ENCODE measurements at regions not wholly inside any gene's neighbourhood (a gene's known extent, or its start where the extent isn't known, plus 50 kb on each side); places are given as distances from the start of the nearest gene placed in this dataset.

- no peaks in the 10 kb centered on the region for H3K9me3 Mint-ChIP-seq
Measured at GRCh38 chr2:118718921-118719320, 128.5 kb downstream of the EN1 start.

GRCh38 chr2:118716102-118716501 lies 131.3 kb downstream of the EN1 start:
- Mint-ChIP-seq H3K4me3 (no peak overlapping the region), H3K27me3 (ENCODE audit: insufficient read depth, low read depth) (peaks cover 5% of the 10 kb centered on the region), H3K27ac (no peak overlapping the region), H3K36me3 (no peaks in the 10 kb centered on the region), H3K9me3 (no peaks in the 10 kb centered on the region), H3K4me1 (peaks cover 7% of the 10 kb centered on the region)
- Histone ChIP-seq H3K4me2 (no peak overlapping the region), H3F3A (ENCODE audit: low read depth) (no peaks in the 10 kb centered on the region), H2AFZ (replicated peaks) (no peak overlapping the region), H3K36me3 (no peaks in the 10 kb centered on the region), H3K79me2 (ENCODE audit: low read depth) (no peaks in the 10 kb centered on the region), H3K9ac (no peak overlapping the region), H3K27me3 (no peaks in the 10 kb centered on the region), H3K9me3 (ENCODE audit: low read depth) (no peaks in the 10 kb centered on the region), H3K4me3 (no peak overlapping the region), H3K4me1 (no peaks in the 10 kb centered on the region), H3K27ac (no peak overlapping the region), H4K20me1 (ENCODE audit: low read depth) (no peaks in the 10 kb centered on the region)
- DNase-seq (ENCODE audit: low spot score), result no peak
- TF ChIP-seq CTCF (IDR thresholded peaks at IDR 0.05) (no peak), EZH2phosphoT487 (IDR thresholded peaks at IDR 0.05) (no peak), EZH2 (IDR thresholded peaks at IDR 0.05) (no peak)

More at GRCh38 chr2:118718921-118719320, 128.5 kb downstream of the EN1 start:
- peaks cover 5% of the 10 kb centered on the region for H3K27me3 Mint-ChIP-seq (ENCODE audit: insufficient read depth, low read depth)
- Histone ChIP-seq H3K27ac (no peak overlapping the region), H3K4me2 (no peak overlapping the region), H3K4me1 (no peaks in the 10 kb centered on the region), H4K20me1 (ENCODE audit: low read depth) (no peaks in the 10 kb centered on the region), H3K27me3 (no peaks in the 10 kb centered on the region), H3K79me2 (ENCODE audit: low read depth) (no peaks in the 10 kb centered on the region), H3K36me3 (no peaks in the 10 kb centered on the region), H3F3A (ENCODE audit: low read depth) (no peaks in the 10 kb centered on the region), H3K9me3 (ENCODE audit: low read depth) (no peaks in the 10 kb centered on the region), H3K9ac (no peak overlapping the region), H3K4me3 (no peak overlapping the region), H2AFZ (replicated peaks) (no peak overlapping the region)
- H3K4me1 Mint-ChIP-seq, result peaks cover 7% of the 10 kb centered on the region
- no peak for DNase-seq (ENCODE audit: low spot score)
- TF ChIP-seq EZH2phosphoT487 (IDR thresholded peaks at IDR 0.05), result no peak
- no peak for TF ChIP-seq EZH2 (IDR thresholded peaks at IDR 0.05)
- TF ChIP-seq CTCF (IDR thresholded peaks at IDR 0.05), result no peak
- no peak overlapping the region for H3K27ac Mint-ChIP-seq
- H3K36me3 Mint-ChIP-seq, result no peaks in the 10 kb centered on the region
- no peak overlapping the region for H3K4me3 Mint-ChIP-seq

GRCh38 chr2:118714118-118714517 lies 133.3 kb downstream of the EN1 start:
- peaks cover 8% of the 10 kb centered on the region for H3K4me1 Mint-ChIP-seq
- Histone ChIP-seq H2AFZ (replicated peaks) (no peak overlapping the region), H3K27ac (no peak overlapping the region), H3K4me1 (no peaks in the 10 kb centered on the region), H3K79me2 (ENCODE audit: low read depth) (no peaks in the 10 kb centered on the region), H3K9me3 (ENCODE audit: low read depth) (no peaks in the 10 kb centered on the region), H4K20me1 (ENCODE audit: low read depth) (no peaks in the 10 kb centered on the region), H3K4me2 (no peak overlapping the region), H3K4me3 (no peak overlapping the region), H3K27me3 (no peaks in the 10 kb centered on the region), H3K36me3 (no peaks in the 10 kb centered on the region), H3F3A (ENCODE audit: low read depth) (no peaks in the 10 kb centered on the region), H3K9ac (no peak overlapping the region)
- no peak overlapping the region for H3K4me3 Mint-ChIP-seq
- DNase-seq (ENCODE audit: low spot score), result no peak
- TF ChIP-seq EZH2 (IDR thresholded peaks at IDR 0.05) (no peak), CTCF (IDR thresholded peaks at IDR 0.05) (no peak), EZH2phosphoT487 (IDR thresholded peaks at IDR 0.05) (no peak)
- peaks cover 4% of the 10 kb centered on the region for H3K27me3 Mint-ChIP-seq (ENCODE audit: insufficient read depth, low read depth)
- no peak overlapping the region for H3K27ac Mint-ChIP-seq
- H3K9me3 Mint-ChIP-seq, result peaks cover 2% of the 10 kb centered on the region
- H3K36me3 Mint-ChIP-seq, result no peaks in the 10 kb centered on the region

Data from neural progenitor cell (in vitro differentiated cells).